Fibroblast of lung (primary cell): ENCODE measurements at regions not wholly inside any gene's neighbourhood (a gene's known extent, or its start where the extent isn't known, plus 50 kb on each side); places are given as distances from the start of the nearest gene placed in this dataset.
"Not testable (repeated sequence)": the region's sequence is repeated elsewhere in the genome, so short reads cannot be mapped to it uniquely, and the experiment has no call there.

Experiments
- DNase-seq, 2 donors: peaks; one replicate each; pipeline versions ENCODE4 v3.0.0 to v3.0.0-alpha.2; 2010; ENCODE audit warnings: low read depth in 2 of 2
- H2AFZ ChIP-seq: 2 replicates; pipeline ENCODE4 v1.5.1; 2012; ENCODE audit warnings: low read length, control low read depth, inconsistent platforms
- H3K27ac ChIP-seq: 2 replicates; pipeline ENCODE4 v1.5.1; 2011; ENCODE audit warnings: low read length, control low read depth; ENCODE audit not compliant: insufficient read depth
- H3K27me3 ChIP-seq: 2 replicates; pipeline ENCODE4 v1.5.1; 2011; ENCODE audit warnings: mild to moderate bottlenecking, low read length; ENCODE audit not compliant: control insufficient read depth, insufficient read depth
- H3K36me3 ChIP-seq: 2 replicates; pipeline ENCODE4 v1.5.1; 2011; ENCODE audit warnings: low read length; ENCODE audit not compliant: control insufficient read depth, insufficient read depth
- H3K4me1 ChIP-seq: 2 replicates; pipeline ENCODE4 v1.5.1; 2011; ENCODE audit warnings: low read length; ENCODE audit not compliant: control insufficient read depth, insufficient read depth; ENCODE audit errors: extremely low read depth
- H3K4me2 ChIP-seq: 2 replicates; pipeline ENCODE4 v1.5.1; 2011; ENCODE audit warnings: low read length, control low read depth; ENCODE audit not compliant: insufficient read depth; ENCODE audit errors: extremely low read depth
- H3K4me3 ChIP-seq, 4 experiments: fragments of 200-600 bp in 1 of 4; sonication (generic) in 1 of 4; replicated peaks in 1 of 4; 2 replicates each; pipeline ENCODE4 v1.5.1; 2011 to 2016; ENCODE audit warnings: low read length in 4 of 4, low read depth in 3 of 4, mild to moderate bottlenecking in 3 of 4, control low read depth in 2 of 4, inconsistent platforms in 1 of 4, mixed read lengths in 1 of 4; ENCODE audit not compliant: insufficient read depth in 1 of 4; ENCODE audit errors: control extremely low read depth in 1 of 4
- H3K79me2 ChIP-seq: 2 replicates; pipeline ENCODE4 v1.5.1; 2012; ENCODE audit warnings: mild to moderate bottlenecking, low read length, inconsistent platforms; ENCODE audit not compliant: control insufficient read depth, insufficient read depth
- H3K9ac ChIP-seq: 2 replicates; pipeline ENCODE4 v1.5.1; 2011; ENCODE audit warnings: mild to moderate bottlenecking, low read length, control low read depth; ENCODE audit not compliant: insufficient read depth
- H3K9me3 ChIP-seq: 2 replicates; pipeline ENCODE4 v1.5.1; 2012; ENCODE audit warnings: low read depth, low read length; ENCODE audit not compliant: control insufficient read depth, insufficient read depth
- H4K20me1 ChIP-seq: 2 replicates; pipeline ENCODE4 v1.5.1; 2011; ENCODE audit warnings: low read length; ENCODE audit not compliant: control insufficient read depth, insufficient read depth; ENCODE audit errors: extremely low read depth
- CTCF ChIP-seq, 2 donors: IDR thresholded peaks in 1 of 2; conservative IDR thresholded peaks in 1 of 2; 1 replicate in 1 of 2; 2 replicates in 1 of 2; pipeline ENCODE4 v1.5.1; 2011 to 2012; ENCODE audit warnings: low read length in 2 of 2, control low read depth in 1 of 2, inconsistent platforms in 1 of 2, low read depth in 1 of 2, mild to moderate bottlenecking in 1 of 2
- EZH2 ChIP-seq: IDR thresholded peaks from 2 replicates; pipeline ENCODE4 v1.5.1; 2012; ENCODE audit warnings: low read length, control low read depth, mild to moderate bottlenecking; ENCODE audit errors: missing control alignments

- H4K20me1 ChIP-seq, result no peaks in the 10 kb centered on the region
- H3K9me3 ChIP-seq, result no peaks in the 10 kb centered on the region
Observed at GRCh38 chr2:8506746-8507145, 175.1 kb upstream of the ID2 start.

GRCh38 chr2:8508766-8509165 is 173.1 kb upstream of the ID2 start:
- H3K9me3 ChIP-seq, result no peaks in the 10 kb centered on the region
- no peak overlapping the region for H3K4me2 ChIP-seq
- H3K27me3 ChIP-seq, result no peaks in the 10 kb centered on the region
- no peak overlapping the region for H3K4me3 ChIP-seq
- no peaks in the 10 kb centered on the region for H4K20me1 ChIP-seq
- H3K27ac ChIP-seq, result no peak overlapping the region
- no peaks in the 10 kb centered on the region for H3K4me1 ChIP-seq
- TF ChIP-seq CTCF (conservative IDR thresholded peaks at IDR 0.05 in 1 of 2, IDR thresholded peaks at IDR 0.05 in 1 of 2; ENCODE audit: low read depth in 1 of 2, low read length in 2 of 2) (no peak), EZH2 (no peak)
- no peak overlapping the region for H2AFZ ChIP-seq
- H3K79me2 ChIP-seq, result no peaks in the 10 kb centered on the region
- DNase-seq, result no peak
- H3K9ac ChIP-seq, result no peak overlapping the region
- H3K36me3 ChIP-seq, result no peaks in the 10 kb centered on the region

More at GRCh38 chr2:8506746-8507145, 175.1 kb upstream of the ID2 start:
- H3K4me3 ChIP-seq, result no peak overlapping the region
- TF ChIP-seq CTCF (conservative IDR thresholded peaks at IDR 0.05 in 1 of 2, IDR thresholded peaks at IDR 0.05 in 1 of 2; ENCODE audit: low read depth in 1 of 2, low read length in 2 of 2) (no peak), EZH2 (no peak)
- no peak overlapping the region for H3K9ac ChIP-seq
- H3K79me2 ChIP-seq, result no peaks in the 10 kb centered on the region
- H3K27ac ChIP-seq, result no peak overlapping the region
- no peak overlapping the region for H3K4me2 ChIP-seq
- DNase-seq, result no peak
- H3K4me1 ChIP-seq, result no peaks in the 10 kb centered on the region
- no peaks in the 10 kb centered on the region for H3K36me3 ChIP-seq
- no peak overlapping the region for H2AFZ ChIP-seq
- H3K27me3 ChIP-seq, result no peaks in the 10 kb centered on the region

DNA sequence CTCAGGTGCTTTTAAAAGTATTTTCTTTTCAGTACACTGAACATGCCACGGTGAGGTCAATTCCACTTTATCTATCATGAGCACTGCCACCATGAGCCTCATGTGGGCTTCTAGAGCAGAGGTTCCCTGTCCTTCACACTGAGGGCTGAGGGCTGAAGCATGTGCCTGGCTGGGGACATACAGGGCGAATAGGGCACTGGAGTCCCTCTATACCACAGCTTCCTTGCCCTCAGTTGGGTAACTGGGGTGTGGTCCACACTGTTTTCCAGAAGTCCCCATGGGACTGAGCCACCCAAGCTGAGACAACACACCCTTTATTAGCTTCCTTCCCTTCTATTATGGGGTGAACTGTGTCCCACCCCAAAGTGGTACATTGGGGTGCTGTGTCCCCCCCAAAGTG is 172.2 kb upstream of the ID2 start:
- Histone ChIP-seq H3K27me3 (no peaks in the 10 kb centered on the region), H3K79me2 (no peaks in the 10 kb centered on the region), H3K4me3 (no peak overlapping the region), H2AFZ (no peak overlapping the region), H4K20me1 (no peaks in the 10 kb centered on the region), H3K36me3 (no peaks in the 10 kb centered on the region), H3K4me1 (no peaks in the 10 kb centered on the region), H3K4me2 (no peak overlapping the region), H3K9me3 (no peaks in the 10 kb centered on the region), H3K27ac (no peak overlapping the region), H3K9ac (no peak overlapping the region)
- DNase-seq, result no peak
- TF ChIP-seq CTCF (conservative IDR thresholded peaks at IDR 0.05 in 1 of 2, IDR thresholded peaks at IDR 0.05 in 1 of 2; ENCODE audit: low read depth in 1 of 2, low read length in 2 of 2) (no peak), EZH2 (no peak)

GRCh38 chr2:8510055-8510454 is 171.8 kb upstream of the ID2 start:
- not testable (repeated sequence) for H3K4me2 ChIP-seq, H4K20me1 ChIP-seq, H3K4me3 ChIP-seq

More at GRCh38 chr2:8510055-8510454, 171.8 kb upstream of the ID2 start:
- H3K9me3 ChIP-seq, H3K27ac ChIP-seq, H3K27me3 ChIP-seq, H3K36me3 ChIP-seq, DNase-seq, H3K79me2 ChIP-seq, H3K4me1 ChIP-seq, H2AFZ ChIP-seq, H3K9ac ChIP-seq: not testable (repeated sequence)
